ENCODE measurements at regions not wholly inside any gene's neighbourhood (a gene's known extent, or its start where the extent isn't known, plus 50 kb on each side); places are given as distances from the start of the nearest gene placed in this dataset.
A peak's percentile ranks its signal among the peaks of the same experiment; 100 is the strongest.

GRCh38 chr2:9772035-9772998, 71.0 kb upstream of the TAF1B start:
- no peak for DNase-seq (ENCODE audit: low read depth, low spot score)

DNA sequence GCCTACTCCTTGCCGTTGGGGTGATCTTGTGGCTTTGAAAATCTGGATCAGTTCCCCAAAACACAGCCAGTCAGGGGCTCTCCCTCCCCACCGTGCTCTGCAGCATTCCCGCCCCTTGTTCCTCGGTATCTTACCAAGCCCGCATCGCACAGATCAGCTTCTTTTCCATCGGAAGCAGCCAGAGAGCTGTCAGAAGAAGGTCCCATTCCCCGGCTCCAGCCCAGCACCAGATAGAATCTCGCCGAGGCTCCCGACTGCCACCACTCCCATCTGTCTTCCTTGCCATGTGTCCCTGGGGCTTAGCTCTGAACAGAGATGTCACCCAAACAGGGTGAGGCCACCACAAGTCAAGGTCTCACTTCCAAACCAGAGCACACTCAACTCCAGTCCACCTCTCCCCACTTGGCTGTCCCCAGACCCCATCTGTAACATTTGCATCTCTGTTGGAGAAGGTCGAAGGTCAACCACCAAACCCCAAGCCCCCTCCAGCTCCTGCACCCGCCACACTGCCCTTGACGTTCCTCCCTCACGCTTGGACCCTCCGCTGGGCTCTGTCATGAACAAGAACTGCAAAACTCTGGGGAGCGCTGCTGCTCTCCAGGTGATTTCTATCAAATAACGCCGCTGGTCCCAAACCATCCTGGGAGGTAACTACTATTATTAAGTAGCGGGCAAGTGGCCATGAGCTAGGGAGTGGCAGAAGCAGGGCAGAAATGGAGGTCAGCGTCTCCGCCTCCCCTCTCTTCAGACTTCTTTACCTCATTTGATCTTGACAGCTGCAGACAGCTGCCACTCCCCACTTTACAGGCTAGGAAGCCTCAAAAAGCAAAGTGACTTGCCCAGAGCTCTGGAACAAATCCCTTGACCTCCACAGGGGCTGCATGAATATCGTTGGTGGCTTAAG, 70.0 kb upstream of the TAF1B start:
- DNase-seq (ENCODE audit: low read depth, low spot score), result no peak

- no peak for DNase-seq (ENCODE audit: low read depth, low spot score)
Measured at GRCh38 chr2:9773903-9774239, 69.4 kb upstream of the TAF1B start.

GRCh38 chr2:9774266-9774665, 69.0 kb upstream of the TAF1B start:
- DNase-seq (ENCODE audit: low read depth, low spot score), result no peak

DNA sequence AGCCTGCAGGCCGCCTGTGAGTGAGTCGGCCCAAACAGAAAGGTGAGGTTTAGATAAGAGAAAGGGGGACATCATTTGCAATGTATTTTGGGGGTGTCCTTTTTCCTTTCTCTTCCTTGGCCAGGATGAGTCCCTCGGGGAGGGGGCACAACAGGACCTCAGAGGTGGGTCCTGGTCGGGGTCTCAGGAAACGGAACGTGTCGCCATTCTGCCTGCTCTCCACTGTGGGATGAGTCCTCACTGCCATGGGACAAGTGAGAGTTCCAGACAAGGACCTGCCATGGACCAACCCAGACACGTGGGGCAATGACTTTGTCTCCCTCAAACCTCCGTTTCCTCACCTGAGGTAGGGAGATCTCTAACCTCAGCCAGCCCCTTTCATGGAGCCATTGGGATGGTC, 67.9 kb upstream of the TAF1B start:
- DNase-seq (ENCODE audit: low read depth, low spot score), result no peak

DNA sequence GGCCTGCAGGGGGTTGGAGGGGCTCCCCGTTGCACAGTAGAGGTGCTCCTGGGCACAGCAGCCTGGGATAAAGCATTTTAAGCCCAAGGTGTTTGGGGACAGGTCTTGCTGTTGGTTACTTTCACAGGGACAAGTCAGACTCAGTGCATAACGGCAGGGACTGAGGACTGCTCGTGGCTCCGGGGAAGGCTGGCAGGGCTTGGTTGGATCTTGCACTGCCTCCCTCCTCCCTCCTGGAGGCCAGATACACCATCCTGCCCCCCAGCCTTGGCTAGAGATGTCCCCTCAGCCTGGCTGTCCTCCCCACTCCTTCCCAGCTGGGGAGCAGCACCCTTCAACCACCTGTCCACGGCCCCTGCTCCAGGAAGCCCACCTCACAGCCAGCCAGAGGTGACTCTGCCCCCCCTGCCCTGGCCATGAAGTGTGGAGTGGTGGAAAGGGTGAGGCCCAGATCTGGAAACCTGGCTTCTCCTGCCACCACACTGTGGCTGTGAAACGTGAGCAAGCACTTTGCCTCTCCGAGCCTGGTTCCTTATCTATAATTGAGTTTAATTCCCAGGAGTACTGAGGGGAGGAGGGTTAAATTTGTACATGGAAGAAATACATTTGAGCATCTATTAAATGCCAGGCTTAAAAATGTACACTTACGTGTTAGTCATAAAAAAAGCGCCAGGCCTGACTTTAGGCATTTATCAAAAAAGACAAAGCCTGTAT, 67.1 kb upstream of the TAF1B start:
- DNase-seq (ENCODE audit: low read depth, low spot score), result no peak

- DNase-seq (ENCODE audit: low read depth, low spot score), result no peak
Measured at GRCh38 chr2:9777081-9777480, 66.2 kb upstream of the TAF1B start.

- peak; percentile 12 for DNase-seq (ENCODE audit: low read depth, low spot score)
Measured at GRCh38 chr2:9778012-9778411, 65.3 kb upstream of the TAF1B start.

DNA sequence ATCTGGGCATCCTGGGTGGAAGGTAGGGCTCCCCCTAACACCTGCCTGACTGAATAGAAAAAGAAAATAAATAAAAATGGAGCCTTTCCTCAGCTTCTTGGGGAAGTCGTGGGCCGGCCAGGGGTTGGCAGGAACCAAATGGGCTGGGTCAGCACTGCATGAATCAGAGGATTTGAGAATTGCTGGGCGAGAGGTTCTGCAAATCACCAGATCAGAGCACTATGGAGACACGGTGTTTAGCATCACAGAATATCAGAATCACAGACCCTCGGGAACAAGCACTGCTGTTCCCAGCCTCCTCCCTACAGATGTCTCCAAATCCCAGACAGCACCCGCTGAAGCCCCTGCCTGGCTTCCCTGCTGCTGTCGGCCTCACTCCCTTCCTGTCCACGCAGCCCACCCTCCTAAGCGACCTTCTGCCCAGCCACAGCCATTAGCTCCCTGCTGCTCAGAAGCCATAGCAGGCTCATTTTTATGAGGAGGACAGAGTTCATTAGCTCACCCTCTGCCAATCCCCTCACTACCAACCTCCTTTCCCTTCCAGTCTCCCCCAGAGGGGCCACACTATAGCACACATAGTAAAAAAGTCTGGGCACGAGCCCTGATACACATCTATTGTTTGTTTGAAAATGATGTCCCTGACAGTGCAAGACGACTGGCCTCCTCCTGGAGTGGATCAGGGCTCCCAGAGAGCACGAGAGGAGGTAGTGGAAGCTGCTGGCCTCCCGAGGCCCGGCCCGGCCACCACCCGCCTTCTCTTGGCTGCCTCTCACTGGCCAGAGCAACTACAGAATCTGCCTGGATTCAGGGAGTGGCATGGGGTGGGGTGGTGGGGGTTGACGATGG, 64.6 kb upstream of the TAF1B start:
- DNase-seq (ENCODE audit: low read depth, low spot score), result no peak

GRCh38 chr2:9779596-9780264, 63.5 kb upstream of the TAF1B start:
- DNase-seq (ENCODE audit: low read depth, low spot score), result no peak

DNA sequence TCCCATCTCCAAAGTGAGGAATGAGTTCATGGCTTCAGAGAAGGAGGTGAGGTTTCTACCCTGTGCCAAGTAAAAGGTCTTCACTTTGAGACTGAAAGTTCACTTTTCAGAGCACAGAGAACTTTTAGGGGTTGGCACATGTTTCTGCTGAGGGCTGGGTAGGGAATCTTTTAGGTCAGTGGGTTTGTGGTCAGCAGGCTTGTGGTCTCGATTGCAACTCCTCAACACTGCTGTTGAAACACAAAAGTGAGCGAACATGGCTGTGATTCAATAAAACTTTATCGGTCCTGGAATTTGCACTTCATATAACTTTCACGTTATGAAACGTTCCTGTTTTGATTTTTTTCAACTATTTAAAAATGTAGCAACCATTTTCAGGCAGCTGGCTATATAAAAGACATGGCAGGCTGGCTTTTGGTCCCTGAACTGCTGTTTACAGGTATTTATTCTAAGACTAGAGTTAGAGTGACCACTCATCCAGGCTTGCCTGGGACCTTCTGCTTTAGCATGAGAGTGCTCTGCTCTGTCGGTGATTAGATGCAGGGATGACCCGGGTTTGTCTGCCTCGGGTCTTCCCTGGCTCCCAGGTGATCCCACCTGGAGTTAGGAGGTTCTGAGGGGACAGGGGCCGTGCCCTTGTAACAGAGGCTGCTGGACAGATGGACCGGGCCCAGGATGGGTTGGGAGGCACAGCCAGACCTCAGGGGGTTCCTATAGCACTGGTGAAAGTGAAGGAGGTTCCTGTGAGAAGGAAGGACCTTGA, 62.7 kb upstream of the TAF1B start:
- no peak for DNase-seq (ENCODE audit: low read depth, low spot score)

GRCh38 chr2:9781252-9781651, 62.0 kb upstream of the TAF1B start:
- no peak for DNase-seq (ENCODE audit: low read depth, low spot score)

DNA sequence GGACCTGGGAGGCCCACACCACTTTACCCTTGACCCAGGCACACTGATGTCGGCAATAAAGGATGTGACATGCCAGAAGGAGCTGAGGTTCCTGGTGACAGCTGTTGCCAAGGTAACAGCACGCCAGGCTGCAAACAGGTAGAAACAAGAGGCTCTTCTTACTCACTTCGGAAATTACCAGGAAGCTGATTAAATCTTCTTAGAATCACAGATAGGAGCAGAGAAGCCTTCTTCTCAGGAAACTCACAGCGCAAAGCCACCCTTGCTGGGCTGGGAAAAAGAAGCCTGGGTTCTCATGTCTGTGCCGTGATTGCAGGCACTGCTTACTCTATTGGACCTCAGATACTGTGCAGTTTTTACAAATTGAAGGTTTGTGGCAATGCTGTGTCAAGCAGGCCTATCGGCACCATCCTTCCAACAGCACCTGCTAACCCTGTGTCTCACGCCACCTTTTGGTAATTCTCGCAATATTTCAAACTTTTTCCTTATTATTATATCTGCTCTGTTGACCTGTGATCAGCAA, 61.0 kb upstream of the TAF1B start:
- no peak for DNase-seq (ENCODE audit: low read depth, low spot score)

DNA sequence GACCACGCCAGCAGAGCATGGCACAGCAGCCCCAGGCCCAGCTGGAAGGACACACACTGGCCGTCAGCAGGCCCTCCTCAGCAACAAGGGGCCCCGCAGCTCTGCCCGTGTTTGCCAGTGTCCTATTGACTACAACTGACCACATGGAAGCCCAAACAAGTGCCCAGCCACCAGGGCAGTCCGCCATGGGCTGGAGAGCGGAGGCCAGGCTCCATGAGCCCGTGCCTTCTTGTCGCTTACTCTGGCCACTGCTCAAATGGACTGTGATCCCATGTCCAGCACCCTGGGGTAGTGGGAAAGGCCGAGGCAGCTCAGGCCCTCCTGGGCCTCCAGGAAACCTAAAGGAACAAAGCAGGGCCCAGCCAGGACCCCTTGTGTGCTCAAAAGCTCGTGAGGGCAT, 53.9 kb upstream of the TAF1B start:
- DNase-seq (ENCODE audit: low read depth, low spot score), result no peak

- DNase-seq (ENCODE audit: low read depth, low spot score), result no peak
Measured at GRCh38 chr2:9790702-9791225, 52.5 kb upstream of the TAF1B start.

GRCh38 chr2:9791711-9792110, 51.6 kb upstream of the TAF1B start:
- no peak for DNase-seq (ENCODE audit: low read depth, low spot score)

DNA sequence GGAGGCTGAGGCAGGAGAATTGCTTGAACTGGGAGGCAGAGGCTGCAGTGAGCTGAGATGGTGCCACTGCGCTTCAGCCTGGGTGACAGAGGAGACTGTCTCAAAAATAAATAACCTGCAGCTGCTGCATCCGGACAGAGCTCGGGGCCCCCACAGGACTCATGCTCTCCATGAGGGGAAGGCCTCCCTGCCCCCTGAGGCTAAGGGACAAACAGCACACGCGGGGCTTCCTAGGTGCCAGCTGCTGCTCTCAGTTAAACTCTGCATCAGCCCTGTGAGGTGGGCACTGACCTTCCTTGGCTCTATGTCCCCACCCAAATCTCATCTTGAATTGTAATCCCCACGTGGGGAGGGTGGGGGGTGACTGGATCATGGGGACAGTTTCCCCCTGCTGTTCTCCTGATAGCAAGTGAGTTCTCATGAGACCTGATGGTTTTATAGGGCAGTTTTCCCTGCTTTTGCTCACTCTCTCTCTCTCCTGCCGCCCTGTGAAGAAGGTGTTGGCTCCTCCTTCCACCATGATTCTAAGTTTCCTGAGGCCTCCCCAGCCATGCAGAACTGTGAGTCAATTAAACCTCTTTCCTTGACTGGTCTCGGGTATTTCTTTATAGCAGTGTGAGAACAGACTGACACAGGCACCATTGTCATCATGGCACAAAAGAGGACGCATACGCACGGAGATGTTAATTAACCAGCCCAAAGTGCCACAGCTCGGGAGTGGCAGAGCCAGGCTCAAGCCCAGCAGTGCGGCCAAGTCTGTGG, 49.9 kb upstream of the TAF1B start:
- DNase-seq (ENCODE audit: low read depth, low spot score), result no peak
